ENCODE measurements at regions not wholly inside any gene's neighbourhood (a gene's known extent, or its start where the extent isn't known, plus 50 kb on each side); places are given as distances from the start of the nearest gene placed in this dataset.

- TF ChIP-seq BACH2 (CRISPR knock-in tag; IDR thresholded peaks at IDR 0.05; ENCODE audit: borderline replicate concordance), result no peak
- no peak for TF ChIP-seq GLIS3 (CRISPR knock-in tag; IDR thresholded peaks at IDR 0.05)
- TF ChIP-seq TCF4 (CRISPR knock-in tag; IDR thresholded peaks at IDR 0.05; ENCODE audit: borderline replicate concordance), result no peak
- no peak for TF ChIP-seq OSR1 (CRISPR knock-in tag; IDR thresholded peaks at IDR 0.05)
- TF ChIP-seq ZNF565 (CRISPR knock-in tag; conservative IDR thresholded peaks at IDR 0.05; ENCODE audit: low read depth), result no peak
- no peak for TF ChIP-seq ESRRG (CRISPR knock-in tag; IDR thresholded peaks at IDR 0.05)
- TF ChIP-seq CSDC2 (CRISPR knock-in tag; IDR thresholded peaks at IDR 0.05), result no peak
- TF ChIP-seq ISL1 (CRISPR knock-in tag; IDR thresholded peaks at IDR 0.05), result no peak
- TF ChIP-seq PATZ1 (CRISPR knock-in tag; IDR thresholded peaks at IDR 0.05; ENCODE audit: borderline replicate concordance), result no peak
- no peak; the same call in 2 of the 3 replicates for ATAC-seq
These were observed 336.5 kb upstream of the MMADHC start for GRCh38 chr2:149924028-149924427.

- no peak for TF ChIP-seq SNAI2 (CRISPR knock-in tag; IDR thresholded peaks at IDR 0.05)
- TF ChIP-seq TCF4 (CRISPR knock-in tag; IDR thresholded peaks at IDR 0.05; ENCODE audit: borderline replicate concordance), result peak; percentile 65; the same call in 1 of the 2 replicates
- TF ChIP-seq OSR1 (CRISPR knock-in tag; IDR thresholded peaks at IDR 0.05), result no peak
- TF ChIP-seq ZFP30 (CRISPR knock-in tag; IDR thresholded peaks at IDR 0.05), result no peak
- no peak for TF ChIP-seq CREB5 (CRISPR knock-in tag; IDR thresholded peaks at IDR 0.05; ENCODE audit: low read depth)
- TF ChIP-seq CSRNP3 (CRISPR knock-in tag; IDR thresholded peaks at IDR 0.05), result no peak
- no peak for ATAC-seq
These were observed 334.5 kb upstream of the MMADHC start for GRCh38 chr2:149921911-149922616.

- no peak for TF ChIP-seq PPARA (CRISPR knock-in tag; IDR thresholded peaks at IDR 0.05; ENCODE audit: borderline replicate concordance)
- peak; percentile 74; the same call in 1 of the 2 replicates for TF ChIP-seq ZNF8 (CRISPR knock-in tag; IDR thresholded peaks at IDR 0.05)
- TF ChIP-seq ZNF565 (CRISPR knock-in tag; conservative IDR thresholded peaks at IDR 0.05; ENCODE audit: low read depth), result no peak
- ATAC-seq, result no peak
These were observed 332.8 kb upstream of the MMADHC start for GRCh38 chr2:149920389-149920788.

GRCh38 chr2:149915151-149915550 lies 327.6 kb upstream of the MMADHC start:
- ATAC-seq, result no peak
- no peak for TF ChIP-seq TCF4 (CRISPR knock-in tag; IDR thresholded peaks at IDR 0.05; ENCODE audit: borderline replicate concordance)
- no peak for TF ChIP-seq SNAI2 (CRISPR knock-in tag; IDR thresholded peaks at IDR 0.05)
- TF ChIP-seq TOX (CRISPR knock-in tag; IDR thresholded peaks at IDR 0.05; ENCODE audit: borderline replicate concordance), result no peak
- no peak for TF ChIP-seq POU6F1 (CRISPR knock-in tag; IDR thresholded peaks at IDR 0.05; ENCODE audit: borderline replicate concordance, low read depth)
- TF ChIP-seq GLIS3 (CRISPR knock-in tag; IDR thresholded peaks at IDR 0.05), result no peak
- TF ChIP-seq RARB (CRISPR knock-in tag; IDR thresholded peaks at IDR 0.05), result no peak
- TF ChIP-seq PATZ1 (CRISPR knock-in tag; IDR thresholded peaks at IDR 0.05; ENCODE audit: borderline replicate concordance), result no peak
- TF ChIP-seq ZNF8 (CRISPR knock-in tag; IDR thresholded peaks at IDR 0.05), result no peak
- TF ChIP-seq PPARA (CRISPR knock-in tag; IDR thresholded peaks at IDR 0.05; ENCODE audit: borderline replicate concordance), result no peak

Measured in SK-N-SH treated with all-trans-retinoic acid at 6 μM for 48 hours (cell line).